GM21619 (cell line): ENCODE measurements at regions not wholly inside any gene's neighbourhood (a gene's known extent, or its start where the extent isn't known, plus 50 kb on each side); places are given as distances from the start of the nearest gene placed in this dataset.
A peak's percentile ranks its signal among the peaks of the same experiment; 100 is the strongest.
"Not testable (repeated sequence)": the region's sequence is repeated elsewhere in the genome, so short reads cannot be mapped to it uniquely, and the experiment has no call there.

Experiments
- ATAC-seq: cut with Tn5 transposase; IDR thresholded peaks from one replicate; pipeline ENCODE4 v1.9.1; 2021; ENCODE audit not compliant: unreplicated experiment

DNA sequence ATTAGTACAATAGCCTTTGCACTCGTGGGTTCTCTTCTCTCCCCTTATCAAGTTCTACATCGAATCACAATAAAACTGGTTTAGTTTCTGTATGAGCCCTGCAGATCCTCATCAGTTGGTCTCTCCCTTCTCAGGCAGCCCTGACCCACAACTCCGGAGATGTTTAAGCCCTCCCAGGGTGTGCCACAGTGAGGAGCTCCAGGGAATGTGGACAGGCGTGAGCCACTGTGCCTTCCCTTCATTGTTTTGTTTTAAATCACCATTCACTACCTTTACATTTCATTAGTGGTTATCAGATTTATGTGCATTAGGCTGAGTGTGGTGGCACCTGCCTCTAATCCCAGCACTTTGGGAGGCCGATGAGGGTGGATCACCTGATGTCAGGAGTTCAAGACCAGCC, 133.2 kb downstream of the LARP7 start:
- ATAC-seq: no peak

DNA sequence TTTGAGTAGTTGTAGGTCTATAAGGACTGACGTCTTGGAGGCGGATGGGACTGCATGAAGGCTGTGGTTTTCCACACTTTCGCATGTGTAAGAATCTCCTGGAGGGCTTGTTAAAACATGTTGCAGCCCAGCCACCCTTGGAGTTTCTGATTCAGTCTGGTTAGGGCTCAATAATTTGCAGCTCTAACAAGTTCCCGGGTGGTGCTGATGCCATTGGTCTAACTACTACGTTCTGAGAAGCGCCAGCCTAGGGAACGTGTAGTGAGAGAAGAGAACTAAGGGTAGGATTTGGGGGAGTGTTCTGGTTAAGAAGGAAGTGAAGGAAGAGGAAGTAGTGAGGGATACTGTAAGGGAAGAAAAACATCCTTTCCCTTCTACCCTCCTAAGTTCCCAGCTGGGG, 138.9 kb downstream of the LARP7 start:
- no peak for ATAC-seq

DNA sequence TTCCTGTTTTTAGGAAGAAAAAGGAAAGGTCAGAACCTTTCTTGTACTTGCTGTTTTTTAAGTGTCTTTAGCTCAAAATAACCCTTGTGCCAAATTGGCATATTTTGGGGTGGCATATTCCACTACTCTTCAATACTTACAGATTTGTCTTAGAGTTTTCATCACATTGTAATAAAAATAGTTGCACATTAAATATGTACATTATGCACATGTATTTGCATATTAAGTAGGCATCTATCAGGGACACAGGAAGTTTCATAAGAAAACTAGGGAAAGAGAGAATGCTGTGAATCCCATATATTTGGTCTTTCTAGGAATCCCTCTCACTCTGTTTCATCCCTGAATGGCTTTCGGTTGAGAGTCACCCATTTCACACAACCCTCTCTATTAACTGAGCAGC, 139.6 kb downstream of the LARP7 start:
- ATAC-seq: no peak

DNA sequence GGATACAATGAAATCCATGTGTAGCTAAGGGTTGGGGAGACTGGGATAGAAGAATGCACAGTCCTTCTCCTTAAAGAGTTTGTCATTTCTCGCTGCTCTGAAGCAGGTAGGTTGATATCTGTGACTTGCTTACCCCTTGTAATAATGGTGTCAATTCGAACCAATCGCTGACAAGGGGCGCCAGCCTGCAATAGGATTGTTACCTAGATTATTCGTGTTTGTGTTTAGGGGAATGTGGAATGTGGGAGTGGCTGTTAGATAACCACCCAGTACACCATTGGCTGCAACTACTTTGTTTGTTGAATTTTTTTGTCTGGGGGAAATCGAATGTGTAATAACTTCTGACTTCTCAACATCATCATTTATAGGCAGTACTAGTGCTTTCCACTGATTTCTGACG, 141.6 kb downstream of the LARP7 start:
- no peak for ATAC-seq

DNA sequence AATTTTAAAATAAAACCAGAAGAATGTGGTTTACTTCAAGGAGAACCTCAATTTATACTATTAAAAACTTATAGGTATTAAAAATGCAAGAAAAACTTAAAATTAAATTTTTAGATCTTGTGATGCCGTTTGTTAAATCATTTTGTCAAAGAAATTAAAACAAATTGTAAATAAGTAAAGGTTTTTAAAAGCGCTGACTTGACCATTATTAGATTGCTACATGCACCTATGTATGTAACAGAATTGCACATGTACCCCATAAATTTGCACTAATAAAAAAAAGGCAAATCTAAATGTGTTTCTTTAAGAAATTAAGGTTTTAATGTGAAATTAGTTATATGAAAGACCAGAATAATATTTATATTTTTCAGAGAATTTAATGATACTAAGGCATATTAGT, 156.1 kb downstream of the LARP7 start:
- no peak for ATAC-seq

DNA sequence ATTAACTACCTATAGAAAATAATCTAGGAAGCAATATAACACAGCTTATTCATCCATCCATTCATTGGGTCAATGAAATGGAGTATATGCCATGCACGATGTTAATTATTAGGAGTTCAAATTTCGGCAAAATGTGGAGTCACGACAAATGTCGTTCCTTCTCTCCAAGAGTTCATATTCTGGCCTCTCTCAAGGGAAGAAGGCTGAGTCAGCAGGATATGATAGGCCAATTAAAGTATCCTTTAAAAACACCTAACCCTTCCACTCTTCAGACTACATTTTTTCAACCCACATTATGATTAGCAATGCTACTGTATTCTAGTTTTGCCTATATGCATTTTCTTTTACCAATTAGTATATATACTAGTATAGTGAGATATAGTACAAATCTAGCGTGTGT, 163.1 kb downstream of the LARP7 start:
- ATAC-seq: no peak

DNA sequence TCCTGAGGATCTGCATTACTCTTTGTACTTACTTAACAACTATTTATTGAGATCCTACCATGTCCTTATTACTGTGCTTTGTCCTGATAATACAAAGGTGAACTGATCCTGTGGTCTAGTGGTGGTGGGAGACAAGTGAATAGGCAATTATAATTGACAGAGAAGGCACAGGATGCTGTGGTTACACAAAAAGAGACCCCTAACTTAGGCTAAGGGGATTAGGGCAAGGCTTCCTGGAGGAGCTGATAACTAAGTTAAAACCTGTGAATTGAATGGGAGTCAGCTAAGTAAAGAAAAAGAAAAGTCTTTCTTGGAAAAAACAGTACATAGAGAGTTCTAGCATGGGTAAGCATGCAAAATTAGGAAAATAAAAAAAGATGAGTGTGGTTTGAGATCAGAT, 164.4 kb downstream of the LARP7 start:
- no peak for ATAC-seq

DNA sequence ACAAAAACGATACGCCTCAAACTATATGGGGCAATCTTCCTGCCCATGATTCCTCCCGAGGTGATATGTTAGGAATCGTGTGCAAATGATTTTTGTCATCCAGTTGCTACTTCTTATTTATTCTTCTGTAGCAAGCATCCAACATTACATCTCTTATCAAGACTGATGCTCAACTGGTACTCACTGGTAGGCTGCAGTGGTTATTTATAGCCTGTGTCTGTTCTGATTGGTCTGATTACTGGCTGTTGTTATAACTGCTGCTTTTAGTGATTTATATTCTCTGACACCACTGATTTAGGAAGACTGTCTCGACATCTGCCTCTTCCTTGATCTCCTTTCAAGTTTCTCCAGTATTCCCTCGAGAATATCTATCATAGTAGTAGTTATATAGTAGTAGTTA, 165.8 kb downstream of the LARP7 start:
- no peak for ATAC-seq

DNA sequence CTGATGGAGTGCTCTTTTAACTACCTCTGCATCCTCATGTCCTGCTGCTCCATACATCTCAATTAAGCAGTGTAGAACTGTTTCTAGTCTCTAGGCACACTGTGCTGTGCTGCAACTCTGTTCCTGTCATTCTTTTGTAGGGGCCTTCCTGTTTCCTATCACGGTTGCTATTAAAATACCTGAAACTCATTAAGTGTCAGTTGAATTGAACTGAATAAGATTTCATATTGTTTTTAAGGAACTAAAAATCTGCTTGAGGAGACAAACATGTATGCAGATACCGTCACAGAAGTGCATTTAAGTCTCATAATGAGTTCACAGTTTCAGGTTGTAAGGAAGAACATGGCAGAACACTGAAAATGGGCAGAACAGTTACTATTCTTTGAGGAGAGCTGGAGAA, 170.1 kb downstream of the LARP7 start:
- peak; percentile 68 for ATAC-seq

DNA sequence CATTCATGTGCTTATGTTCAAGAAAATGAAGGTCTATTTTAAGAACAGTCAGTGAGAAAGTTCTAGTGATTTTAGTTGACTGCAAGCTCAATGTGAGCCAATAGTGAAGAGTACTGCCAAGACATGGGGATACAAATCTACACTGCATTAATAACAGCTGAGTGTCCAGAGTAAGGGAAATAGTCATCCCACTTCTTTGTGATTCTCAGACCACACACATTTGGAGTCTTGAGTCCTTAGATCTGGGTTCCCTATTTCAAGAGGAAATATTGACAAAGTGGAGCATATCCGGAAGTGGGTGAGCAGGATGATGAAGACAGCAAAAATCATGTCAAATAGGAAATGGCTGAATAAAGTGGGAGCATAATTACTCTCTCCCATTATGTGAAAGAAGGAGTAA, 171.1 kb downstream of the LARP7 start:
- no peak for ATAC-seq

DNA sequence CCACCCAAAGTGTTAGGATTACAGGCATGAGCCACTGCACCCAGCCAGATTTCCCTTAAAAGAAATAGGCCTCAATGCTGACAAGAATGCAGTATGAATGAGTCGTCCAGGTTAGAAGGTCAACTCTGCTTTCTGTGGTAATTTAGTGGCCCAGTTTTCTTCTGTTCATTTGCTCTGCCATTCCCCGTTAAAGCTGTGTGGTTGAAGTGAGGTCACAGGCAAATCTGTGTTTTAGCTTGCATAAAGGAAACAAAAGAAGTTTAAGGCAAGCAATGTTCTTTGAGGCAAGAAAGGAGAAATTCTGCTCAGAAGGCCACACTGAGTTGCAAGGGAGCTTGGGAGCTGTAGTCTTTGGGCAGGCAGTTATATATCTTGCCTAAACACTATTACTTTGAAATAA, 176.8 kb downstream of the LARP7 start:
- peak; percentile 40 for ATAC-seq

DNA sequence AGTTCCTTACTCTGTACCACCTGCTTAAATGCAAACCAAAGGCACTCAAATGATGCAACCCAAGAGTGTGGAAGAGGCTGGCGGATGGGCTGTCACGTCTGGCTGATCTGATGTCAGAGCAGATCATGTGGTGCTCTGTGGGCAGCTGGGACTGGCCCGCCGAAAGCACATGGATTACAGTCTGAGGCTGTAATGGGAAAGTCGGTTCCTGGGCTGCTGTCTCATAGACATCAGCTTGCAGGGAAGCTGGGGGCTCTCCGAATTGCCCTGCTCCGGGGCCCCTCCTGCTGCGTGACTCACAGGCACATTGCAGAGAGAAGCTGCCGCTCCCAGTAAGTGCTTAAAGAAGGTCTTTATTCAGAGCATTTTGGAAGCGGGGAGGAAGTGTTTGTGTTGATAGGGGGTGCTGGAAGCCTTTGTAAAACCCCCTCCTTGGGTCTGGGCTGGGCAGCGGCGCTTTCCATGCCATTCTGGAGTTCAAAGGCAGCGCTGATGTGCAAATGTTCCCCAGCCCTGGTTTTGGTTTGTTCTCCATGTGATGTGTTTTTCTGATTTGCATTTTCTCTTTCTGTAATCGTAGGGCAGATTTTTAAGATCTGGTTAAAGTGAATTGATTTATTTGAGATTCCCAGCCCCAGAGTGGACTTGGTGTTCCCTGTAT, 181.1 kb downstream of the LARP7 start:
- peak; percentile 94 for ATAC-seq

DNA sequence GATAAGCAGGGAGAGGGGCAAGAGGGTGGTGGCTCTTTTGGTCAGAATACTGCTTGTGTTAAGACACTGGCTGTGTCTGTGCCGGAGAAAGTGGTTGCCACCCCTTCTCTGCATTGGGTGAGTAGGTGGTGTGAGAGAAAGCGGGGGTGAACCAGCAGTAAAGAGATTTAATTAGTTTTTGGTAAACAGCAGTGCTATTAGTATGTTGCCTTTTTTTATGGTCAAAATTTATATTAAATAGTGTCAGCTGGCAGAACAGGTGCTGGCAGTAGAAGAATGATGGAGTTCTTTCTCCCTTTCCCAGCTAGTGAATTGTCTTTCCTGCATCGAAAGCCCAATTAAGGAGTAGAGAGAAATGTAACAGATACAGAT, 181.6 kb downstream of the LARP7 start:
- peak; percentile 26 for ATAC-seq

DNA sequence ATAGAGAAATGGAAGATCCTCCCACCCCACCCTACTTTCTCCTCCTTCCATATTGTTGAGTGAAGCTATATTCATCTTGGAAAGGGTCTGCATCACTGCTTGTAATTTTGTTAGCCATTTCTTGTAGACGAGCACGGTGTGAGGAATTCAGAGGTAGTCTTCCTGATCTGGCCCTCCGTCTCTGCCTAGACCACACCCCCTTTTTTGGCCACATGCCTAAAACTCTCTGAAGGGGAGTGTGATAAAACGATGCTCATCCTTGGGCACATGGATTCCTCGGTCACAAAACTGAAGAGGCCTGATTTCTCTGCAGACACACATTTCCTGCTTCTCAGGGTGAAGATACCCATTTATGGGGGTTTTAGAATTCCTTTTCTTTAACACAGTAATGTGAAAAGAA, 182.8 kb downstream of the LARP7 start:
- ATAC-seq: no peak

DNA sequence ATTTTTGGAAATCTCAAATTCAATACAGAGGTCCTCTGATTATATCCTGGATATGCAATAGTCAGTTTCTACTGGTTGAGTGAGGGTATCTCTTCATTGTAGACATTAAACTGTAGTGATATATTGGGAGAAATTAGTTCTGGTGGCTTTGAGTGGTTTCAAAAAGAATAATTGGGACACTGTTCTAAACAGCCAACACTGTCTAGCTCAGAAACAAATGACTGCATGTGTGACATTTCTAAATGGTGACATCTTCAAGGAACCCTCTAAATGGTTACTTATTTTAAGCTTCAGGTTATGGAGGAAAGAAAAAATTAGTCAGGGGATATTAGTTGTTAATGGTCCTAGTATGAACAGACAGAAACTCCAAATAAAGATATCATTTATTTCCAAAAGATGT, 186.2 kb downstream of the LARP7 start:
- ATAC-seq: no peak

DNA sequence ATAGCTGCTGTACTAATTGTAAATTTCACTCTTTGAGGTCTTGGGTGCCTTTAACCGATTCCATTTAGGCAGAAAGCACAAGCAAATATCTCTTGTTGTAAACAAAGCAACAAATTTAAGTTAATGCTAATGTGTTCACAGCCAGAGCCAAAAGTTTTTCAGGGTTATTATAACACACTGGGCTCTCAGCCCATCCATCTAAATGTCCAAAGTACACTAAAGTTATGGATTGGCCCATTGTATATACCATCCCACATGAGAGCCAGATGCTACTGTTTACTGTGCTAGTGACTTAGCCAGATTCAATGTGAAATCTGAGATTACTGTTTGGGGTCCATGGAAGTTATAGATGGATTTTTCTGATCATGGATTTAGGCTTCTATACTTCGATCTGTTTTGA, 186.7 kb downstream of the LARP7 start:
- no peak for ATAC-seq

DNA sequence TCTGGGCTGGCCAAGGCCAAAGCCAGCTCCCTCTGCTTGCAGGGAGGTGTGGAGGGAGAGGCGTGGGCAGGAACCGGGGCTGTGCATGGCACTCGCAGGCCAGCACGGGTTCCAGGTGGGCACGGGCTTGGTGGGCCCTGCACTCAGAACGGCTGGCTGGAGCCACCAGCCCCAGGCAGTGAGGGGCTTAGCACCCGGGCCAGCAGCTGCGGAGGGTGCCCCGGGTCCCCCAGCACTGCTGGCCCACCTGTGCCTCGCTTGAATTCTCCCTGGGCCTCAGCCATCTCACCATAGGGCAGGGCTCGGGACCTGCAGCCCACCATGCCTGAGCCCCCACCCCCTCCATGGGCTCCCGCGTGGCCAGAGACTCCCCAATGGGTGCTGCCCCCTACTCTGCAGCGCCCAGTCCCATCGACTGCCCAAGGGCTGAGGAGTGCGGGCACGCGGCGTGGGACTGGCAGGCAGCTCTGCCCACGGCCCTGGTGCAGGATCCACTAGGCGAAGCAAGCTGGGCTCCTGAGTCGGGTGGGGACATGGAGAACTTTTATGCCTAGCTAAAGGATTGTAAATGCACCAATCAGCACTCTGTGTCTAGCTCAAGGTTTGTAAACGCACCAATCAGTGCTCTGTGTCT, 193.9 kb downstream of the LARP7 start:
- no peak for ATAC-seq

DNA sequence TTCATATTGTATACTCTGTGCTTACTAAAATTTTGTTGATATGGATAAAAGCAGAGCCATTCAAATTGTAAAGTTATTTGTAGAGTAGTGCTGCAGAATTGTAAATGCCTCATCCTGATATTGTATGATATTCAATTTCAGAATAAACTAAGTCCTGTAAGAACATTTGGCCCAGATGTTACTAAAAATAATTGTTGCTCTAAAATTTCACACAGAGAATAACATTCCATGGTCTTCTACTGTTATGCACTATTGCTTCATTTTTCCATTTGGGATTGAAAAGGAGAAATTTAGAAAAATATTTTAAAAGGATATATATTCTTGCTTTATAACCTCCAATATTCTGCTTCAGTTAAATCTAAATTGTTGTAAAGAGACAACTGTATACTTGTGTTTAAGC, 195.6 kb downstream of the LARP7 start:
- ATAC-seq: no peak

DNA sequence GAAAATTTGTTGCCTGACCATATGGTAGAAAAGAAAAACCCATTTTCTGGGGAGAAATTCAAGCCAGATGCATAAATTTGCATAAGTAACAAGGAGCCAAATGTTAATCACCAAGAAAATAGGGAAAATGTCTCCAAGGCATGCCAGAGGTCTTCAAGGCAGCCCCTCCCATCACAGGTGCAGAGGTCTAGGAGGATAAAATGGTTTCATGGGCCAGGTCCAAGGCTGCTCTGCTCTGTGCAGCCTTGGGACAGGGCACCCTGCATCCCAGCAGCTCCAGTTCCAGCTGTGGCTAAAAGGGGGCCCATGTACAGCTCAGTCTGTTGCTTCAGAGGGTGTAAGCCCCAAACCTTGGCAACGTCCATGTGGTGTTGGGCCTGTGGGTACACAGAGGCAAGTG, 200.0 kb downstream of the LARP7 start:
- no peak for ATAC-seq

DNA sequence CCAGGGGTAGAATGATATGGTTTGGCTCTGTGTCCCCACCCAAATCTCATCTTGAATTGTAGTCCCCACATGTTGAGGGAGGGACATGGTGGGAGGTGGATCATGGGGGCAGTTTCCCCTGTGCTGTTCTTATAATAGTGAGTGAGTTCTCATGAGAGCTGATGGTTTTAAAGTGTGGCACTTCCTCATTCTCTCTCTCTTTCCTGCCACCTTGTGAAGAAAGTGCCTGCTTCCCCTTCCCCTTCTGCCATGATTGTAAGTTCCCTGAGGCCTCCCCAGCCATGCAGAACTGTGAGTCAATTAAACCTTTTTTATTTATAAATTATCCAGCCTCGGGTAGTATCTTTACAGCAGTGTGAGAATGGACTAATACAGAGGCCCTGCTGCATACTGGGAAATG, 201.1 kb downstream of the LARP7 start:
- not testable (repeated sequence) for ATAC-seq

DNA sequence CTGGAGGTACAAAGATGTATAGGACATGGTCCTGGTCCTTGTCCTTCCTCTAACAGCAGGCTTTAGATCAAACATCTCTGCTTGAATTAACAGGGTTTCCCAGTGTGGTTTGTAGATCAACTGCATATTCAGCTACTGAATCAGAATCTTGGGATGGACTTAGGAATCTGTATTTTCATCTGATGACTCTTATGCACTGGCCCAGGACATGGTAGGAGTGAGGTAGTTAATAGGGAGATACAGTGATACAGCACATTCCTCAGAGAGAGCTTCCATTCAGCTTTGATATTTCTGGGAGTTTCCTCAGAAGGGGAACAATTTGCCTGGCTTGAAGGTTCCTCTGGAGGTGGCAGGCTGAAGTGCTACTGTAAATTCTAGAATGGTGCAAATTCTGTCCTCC, 203.1 kb downstream of the LARP7 start:
- no peak for ATAC-seq

DNA sequence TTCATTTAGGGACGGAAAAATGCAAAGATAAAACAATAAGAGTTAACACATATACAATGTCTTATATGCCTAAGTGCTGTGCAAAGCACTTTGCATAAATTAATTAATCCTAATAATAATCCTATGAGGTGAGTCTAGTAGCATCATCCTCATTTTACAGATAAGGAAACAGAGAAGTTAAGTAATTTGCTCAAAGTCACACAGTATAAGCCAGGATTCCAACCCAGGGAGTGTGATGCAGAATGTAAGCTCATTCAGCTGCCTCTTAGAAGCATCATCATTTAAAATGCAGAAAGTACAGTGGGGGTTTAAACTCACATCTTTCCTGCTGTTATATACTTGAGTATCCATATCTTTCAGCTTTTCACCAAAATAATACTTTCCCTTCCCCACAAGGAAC, 203.7 kb downstream of the LARP7 start:
- ATAC-seq: no peak

DNA sequence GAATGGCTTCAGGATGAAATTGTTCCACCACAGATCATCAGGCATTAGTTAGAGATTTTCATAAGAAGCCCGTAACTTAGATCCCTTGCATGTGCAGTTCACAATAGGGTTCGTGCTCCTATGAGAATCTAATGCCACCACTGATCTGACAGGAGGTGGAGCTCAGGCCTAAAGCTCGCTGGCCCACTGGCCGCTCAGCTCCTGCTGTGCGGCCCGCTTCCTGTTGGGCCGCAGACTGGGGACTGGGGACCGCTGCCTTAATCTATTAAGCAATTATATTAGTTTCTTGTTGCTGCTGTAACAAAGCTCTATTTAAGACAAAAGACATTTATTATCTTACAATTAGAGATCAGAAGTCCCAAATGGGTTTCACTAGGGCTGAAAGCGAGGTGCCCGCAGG, 205.6 kb downstream of the LARP7 start:
- no peak for ATAC-seq
